Liver (tissue), 8 donors: ENCODE measurements at regions not wholly inside any gene's neighbourhood (a gene's known extent, or its start where the extent isn't known, plus 50 kb on each side); places are given as distances from the start of the nearest gene placed in this dataset.

ENCODE experiments used
- DNase-seq: peaks from one replicate; pipeline ENCODE4 v3.0.0-alpha.2; 2017; ENCODE audit warnings: low spot score
- H3K27ac ChIP-seq, 2 donors: one replicate each; pipeline ENCODE4 v1.7.0; 2013; ENCODE audit warnings: inconsistent platforms in 2 of 2, low read length in 2 of 2, control low read depth in 1 of 2, low read depth in 1 of 2, mild to moderate bottlenecking in 1 of 2
- H3K27me3 ChIP-seq, 4 donors: one replicate each; pipeline versions ENCODE4 v1.6.1 to v1.7.0; 2013; ENCODE audit warnings: low read length in 3 of 4, inconsistent platforms in 1 of 4, mild to moderate bottlenecking in 1 of 4, moderate library complexity in 1 of 4; ENCODE audit not compliant: control insufficient read depth in 4 of 4, insufficient read depth in 4 of 4
- H3K36me3 ChIP-seq, 4 donors: one replicate each; pipeline versions ENCODE4 v1.6.1 to v1.7.0; 2013; ENCODE audit warnings: low read length in 3 of 4, mild to moderate bottlenecking in 3 of 4, low read depth in 1 of 4, moderate library complexity in 1 of 4; ENCODE audit not compliant: control insufficient read depth in 4 of 4, insufficient read depth in 3 of 4
- H3K4me1 ChIP-seq, 4 donors: one replicate each; pipeline versions ENCODE4 v1.6.1 to v1.7.0; 2013; ENCODE audit warnings: low read length in 3 of 4, mild to moderate bottlenecking in 3 of 4, moderate library complexity in 1 of 4; ENCODE audit not compliant: control insufficient read depth in 4 of 4, insufficient read depth in 4 of 4
- H3K4me3 ChIP-seq, 3 donors: one replicate each; pipeline versions ENCODE4 v1.6.1 to v1.7.0; 2013; ENCODE audit warnings: low read length in 3 of 3, control low read depth in 1 of 3, low read depth in 1 of 3, mild to moderate bottlenecking in 1 of 3
- H3K9ac ChIP-seq, 2 donors: one replicate each; pipeline ENCODE4 v1.7.0; 2013; ENCODE audit warnings: low read length in 2 of 2, mild to moderate bottlenecking in 2 of 2, moderate library complexity in 2 of 2, control low read depth in 1 of 2, low read depth in 1 of 2
- H3K9me3 ChIP-seq, 4 donors: one replicate each; pipeline versions ENCODE4 v1.6.1 to v1.7.0; 2013; ENCODE audit warnings: low read length in 3 of 4; ENCODE audit not compliant: control insufficient read depth in 4 of 4
- EGR1 ChIP-seq, 2 donors: IDR thresholded peaks; 2 replicates each; pipeline ENCODE4 v1.6.1; 2016 to 2018; ENCODE audit warnings: antibody characterized with exemption in 2 of 2, low read depth in 2 of 2
- FOXA1 ChIP-seq: IDR thresholded peaks from 2 replicates; pipeline ENCODE4 v1.6.1; 2016; ENCODE audit warnings: antibody characterized with exemption
- FOXA2 ChIP-seq: IDR thresholded peaks from 2 replicates; pipeline ENCODE4 v1.6.1; 2016; ENCODE audit warnings: antibody characterized with exemption
- GABPA ChIP-seq, 2 donors: IDR thresholded peaks in 1 of 2; conservative IDR thresholded peaks in 1 of 2; 2 replicates each; pipeline ENCODE4 v1.6.1; 2016; ENCODE audit warnings: antibody characterized with exemption in 2 of 2, mild to moderate bottlenecking in 1 of 2, moderate library complexity in 1 of 2
- HNF4A ChIP-seq, 2 donors: conservative IDR thresholded peaks; 2 replicates each; pipeline ENCODE4 v1.6.1; 2016; ENCODE audit warnings: antibody characterized with exemption in 2 of 2, mild to moderate bottlenecking in 2 of 2
- HNF4G ChIP-seq: IDR thresholded peaks from 2 replicates; pipeline ENCODE4 v1.6.1; 2016; ENCODE audit warnings: antibody characterized with exemption
- JUND ChIP-seq, 2 donors: IDR thresholded peaks; 2 replicates each; pipeline ENCODE4 v1.6.1; 2016; ENCODE audit warnings: antibody characterized with exemption in 2 of 2
- NR2F2 ChIP-seq: IDR thresholded peaks from 2 replicates; pipeline ENCODE4 v1.6.1; 2016; ENCODE audit warnings: antibody characterized with exemption
- RAD21 ChIP-seq, 2 donors: IDR thresholded peaks; 2 replicates each; pipeline ENCODE4 v1.6.1; 2016; ENCODE audit warnings: antibody characterized with exemption in 2 of 2, mild to moderate bottlenecking in 2 of 2
- RXRA ChIP-seq, 2 donors: IDR thresholded peaks; 2 replicates each; pipeline ENCODE4 v1.6.1; 2017 to 2018; ENCODE audit warnings: antibody characterized with exemption in 2 of 2, mild to moderate bottlenecking in 1 of 2
- SP1 ChIP-seq: IDR thresholded peaks from 2 replicates; pipeline ENCODE4 v1.6.1; 2018; ENCODE audit warnings: antibody characterized with exemption, mild to moderate bottlenecking
- TAF1 ChIP-seq: conservative IDR thresholded peaks from 2 replicates; pipeline ENCODE4 v1.6.1; 2016; ENCODE audit warnings: antibody characterized with exemption, mild to moderate bottlenecking
- YY1 ChIP-seq: IDR thresholded peaks from 2 replicates; pipeline ENCODE4 v1.6.1; 2016; ENCODE audit warnings: antibody characterized with exemption, mild to moderate bottlenecking
- WGBS: extraction: QIAGEN DNeasy Blood & Tissue Kit; methylation state at CpG from one replicate; pipeline ENCODE4 v1.1.7; 2013; 5-methylcytosine and 5-hydroxymethylcytosine counted together
- TF ChIP-seq, protein P1 (sequence below): IDR thresholded peaks from 2 replicates; pipeline ENCODE4 v1.6.1; 2016; ENCODE audit warnings: antibody characterized with exemption
- TF ChIP-seq, protein P2 (sequence below): IDR thresholded peaks from 2 replicates; pipeline ENCODE4 v1.6.1; 2016; ENCODE audit warnings: antibody characterized with exemption
- TF ChIP-seq, protein P3 (sequence below): IDR thresholded peaks from 2 replicates; pipeline ENCODE4 v1.6.1; 2016; ENCODE audit warnings: antibody characterized with exemption
- TF ChIP-seq, protein P4 (sequence below): IDR thresholded peaks from 2 replicates; pipeline ENCODE4 v1.6.1; 2016; ENCODE audit warnings: antibody characterized with exemption, mild to moderate bottlenecking
- TF ChIP-seq, protein P5 (sequence below): fragments of 150-350 bp; IDR thresholded peaks from 2 replicates; pipeline ENCODE4 v1.5.1; 2017; ENCODE audit warnings: improper control_type of control experiment, low read depth, low read length; ENCODE audit not compliant: missing input control
- donor health status: healthy.
- donor health status: healthy.
- donor health status: healthy.
- donor health status: healthy.
- donor health status: healthy.

DNA sequence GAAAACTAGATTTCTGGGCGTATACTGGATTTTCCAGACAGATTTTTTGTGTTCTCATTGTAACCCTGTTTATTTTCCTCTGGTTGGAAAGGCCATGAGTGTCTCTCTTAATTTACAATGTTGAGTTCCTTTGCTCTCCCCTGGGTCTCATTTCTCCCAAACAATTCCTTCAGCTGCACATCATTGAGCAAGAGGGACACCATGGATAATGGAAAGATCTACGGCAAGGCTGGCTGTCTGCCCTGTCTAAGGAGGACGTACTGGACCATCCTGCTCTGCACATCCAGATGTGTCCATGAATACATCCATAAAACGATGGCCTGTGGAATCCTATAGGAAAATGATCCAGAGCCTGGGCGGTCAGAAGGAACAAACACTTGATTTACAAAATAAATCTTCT lies 258.1 kb upstream of the MCTP2 start (continued):
- TF ChIP-seq, protein P1, sequence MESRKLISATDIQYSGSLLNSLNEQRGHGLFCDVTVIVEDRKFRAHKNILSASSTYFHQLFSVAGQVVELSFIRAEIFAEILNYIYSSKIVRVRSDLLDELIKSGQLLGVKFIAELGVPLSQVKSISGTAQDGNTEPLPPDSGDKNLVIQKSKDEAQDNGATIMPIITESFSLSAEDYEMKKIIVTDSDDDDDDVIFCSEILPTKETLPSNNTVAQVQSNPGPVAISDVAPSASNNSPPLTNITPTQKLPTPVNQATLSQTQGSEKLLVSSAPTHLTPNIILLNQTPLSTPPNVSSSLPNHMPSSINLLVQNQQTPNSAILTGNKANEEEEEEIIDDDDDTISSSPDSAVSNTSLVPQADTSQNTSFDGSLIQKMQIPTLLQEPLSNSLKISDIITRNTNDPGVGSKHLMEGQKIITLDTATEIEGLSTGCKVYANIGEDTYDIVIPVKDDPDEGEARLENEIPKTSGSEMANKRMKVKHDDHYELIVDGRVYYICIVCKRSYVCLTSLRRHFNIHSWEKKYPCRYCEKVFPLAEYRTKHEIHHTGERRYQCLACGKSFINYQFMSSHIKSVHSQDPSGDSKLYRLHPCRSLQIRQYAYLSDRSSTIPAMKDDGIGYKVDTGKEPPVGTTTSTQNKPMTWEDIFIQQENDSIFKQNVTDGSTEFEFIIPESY: no peak
- TF ChIP-seq RAD21 (IDR thresholded peaks at IDR 0.05): no peak

DNA sequence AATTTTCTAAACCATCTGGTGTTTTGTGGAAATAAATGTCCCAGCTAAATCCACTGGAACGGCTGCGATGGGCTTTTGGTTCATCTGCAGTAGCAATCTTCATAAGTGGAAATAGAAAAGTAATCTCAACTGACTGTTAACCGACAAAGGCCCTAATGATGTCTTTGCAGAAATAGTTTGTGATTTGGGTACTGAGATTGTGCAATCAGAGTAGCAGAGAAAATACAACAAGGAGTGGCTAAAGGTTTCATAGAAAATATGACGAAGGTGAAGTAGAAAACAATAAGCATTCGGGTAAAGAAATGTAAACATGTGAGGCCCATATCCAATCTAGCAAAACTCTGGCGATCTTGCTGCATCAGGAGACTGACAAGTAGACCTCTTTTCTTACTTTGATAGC lies 262.6 kb upstream of the MCTP2 start:
- Histone ChIP-seq H3K9me3 (no peaks in the 10 kb centered on the region), H3K27me3 (peaks cover 0 to 2% (median 0%) of the 10 kb centered on the region in 4 donors), H3K4me3 (no peak overlapping the region), H3K27ac (no peak overlapping the region), H3K36me3 (no peaks in the 10 kb centered on the region), H3K9ac (no peak overlapping the region), H3K4me1 (no peaks in the 10 kb centered on the region)
- no peak for DNase-seq
- no peak for TF ChIP-seq NR2F2
- TF ChIP-seq JUND (IDR thresholded peaks at IDR 0.05): no peak
- TF ChIP-seq RAD21 (IDR thresholded peaks at IDR 0.05): no peak
- TF ChIP-seq, protein P2, sequence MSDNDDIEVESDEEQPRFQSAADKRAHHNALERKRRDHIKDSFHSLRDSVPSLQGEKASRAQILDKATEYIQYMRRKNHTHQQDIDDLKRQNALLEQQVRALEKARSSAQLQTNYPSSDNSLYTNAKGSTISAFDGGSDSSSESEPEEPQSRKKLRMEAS: no peak
- TF ChIP-seq, protein P1: no peak
- TF ChIP-seq EGR1 (IDR thresholded peaks at IDR 0.05; ENCODE audit: low read depth in 2 of 2): no peak
- no peak for TF ChIP-seq YY1
- no peak for TF ChIP-seq SP1
- no peak for TF ChIP-seq RXRA (IDR thresholded peaks at IDR 0.05)
- TF ChIP-seq, protein P3, sequence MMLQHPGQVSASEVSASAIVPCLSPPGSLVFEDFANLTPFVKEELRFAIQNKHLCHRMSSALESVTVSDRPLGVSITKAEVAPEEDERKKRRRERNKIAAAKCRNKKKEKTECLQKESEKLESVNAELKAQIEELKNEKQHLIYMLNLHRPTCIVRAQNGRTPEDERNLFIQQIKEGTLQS: no peak
- TF ChIP-seq, protein P4, sequence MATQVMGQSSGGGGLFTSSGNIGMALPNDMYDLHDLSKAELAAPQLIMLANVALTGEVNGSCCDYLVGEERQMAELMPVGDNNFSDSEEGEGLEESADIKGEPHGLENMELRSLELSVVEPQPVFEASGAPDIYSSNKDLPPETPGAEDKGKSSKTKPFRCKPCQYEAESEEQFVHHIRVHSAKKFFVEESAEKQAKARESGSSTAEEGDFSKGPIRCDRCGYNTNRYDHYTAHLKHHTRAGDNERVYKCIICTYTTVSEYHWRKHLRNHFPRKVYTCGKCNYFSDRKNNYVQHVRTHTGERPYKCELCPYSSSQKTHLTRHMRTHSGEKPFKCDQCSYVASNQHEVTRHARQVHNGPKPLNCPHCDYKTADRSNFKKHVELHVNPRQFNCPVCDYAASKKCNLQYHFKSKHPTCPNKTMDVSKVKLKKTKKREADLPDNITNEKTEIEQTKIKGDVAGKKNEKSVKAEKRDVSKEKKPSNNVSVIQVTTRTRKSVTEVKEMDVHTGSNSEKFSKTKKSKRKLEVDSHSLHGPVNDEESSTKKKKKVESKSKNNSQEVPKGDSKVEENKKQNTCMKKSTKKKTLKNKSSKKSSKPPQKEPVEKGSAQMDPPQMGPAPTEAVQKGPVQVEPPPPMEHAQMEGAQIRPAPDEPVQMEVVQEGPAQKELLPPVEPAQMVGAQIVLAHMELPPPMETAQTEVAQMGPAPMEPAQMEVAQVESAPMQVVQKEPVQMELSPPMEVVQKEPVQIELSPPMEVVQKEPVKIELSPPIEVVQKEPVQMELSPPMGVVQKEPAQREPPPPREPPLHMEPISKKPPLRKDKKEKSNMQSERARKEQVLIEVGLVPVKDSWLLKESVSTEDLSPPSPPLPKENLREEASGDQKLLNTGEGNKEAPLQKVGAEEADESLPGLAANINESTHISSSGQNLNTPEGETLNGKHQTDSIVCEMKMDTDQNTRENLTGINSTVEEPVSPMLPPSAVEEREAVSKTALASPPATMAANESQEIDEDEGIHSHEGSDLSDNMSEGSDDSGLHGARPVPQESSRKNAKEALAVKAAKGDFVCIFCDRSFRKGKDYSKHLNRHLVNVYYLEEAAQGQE: no peak
- TF ChIP-seq, protein P5, sequence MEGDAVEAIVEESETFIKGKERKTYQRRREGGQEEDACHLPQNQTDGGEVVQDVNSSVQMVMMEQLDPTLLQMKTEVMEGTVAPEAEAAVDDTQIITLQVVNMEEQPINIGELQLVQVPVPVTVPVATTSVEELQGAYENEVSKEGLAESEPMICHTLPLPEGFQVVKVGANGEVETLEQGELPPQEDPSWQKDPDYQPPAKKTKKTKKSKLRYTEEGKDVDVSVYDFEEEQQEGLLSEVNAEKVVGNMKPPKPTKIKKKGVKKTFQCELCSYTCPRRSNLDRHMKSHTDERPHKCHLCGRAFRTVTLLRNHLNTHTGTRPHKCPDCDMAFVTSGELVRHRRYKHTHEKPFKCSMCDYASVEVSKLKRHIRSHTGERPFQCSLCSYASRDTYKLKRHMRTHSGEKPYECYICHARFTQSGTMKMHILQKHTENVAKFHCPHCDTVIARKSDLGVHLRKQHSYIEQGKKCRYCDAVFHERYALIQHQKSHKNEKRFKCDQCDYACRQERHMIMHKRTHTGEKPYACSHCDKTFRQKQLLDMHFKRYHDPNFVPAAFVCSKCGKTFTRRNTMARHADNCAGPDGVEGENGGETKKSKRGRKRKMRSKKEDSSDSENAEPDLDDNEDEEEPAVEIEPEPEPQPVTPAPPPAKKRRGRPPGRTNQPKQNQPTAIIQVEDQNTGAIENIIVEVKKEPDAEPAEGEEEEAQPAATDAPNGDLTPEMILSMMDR: no peak
- no peak for TF ChIP-seq HNF4A (conservative IDR thresholded peaks at IDR 0.05)
- no peak for TF ChIP-seq GABPA (IDR thresholded peaks at IDR 0.05 in 1 of 2, conservative IDR thresholded peaks at IDR 0.05 in 1 of 2)
- TF ChIP-seq FOXA1: no peak
- no peak for TF ChIP-seq HNF4G
- no peak for TF ChIP-seq FOXA2
- no peak for TF ChIP-seq TAF1
- WGBS: 79% methylated on average over 6 of the region's 6 CpGs
